Fibroblast of lung (primary cell): ENCODE measurements at regions not wholly inside any gene's neighbourhood (a gene's known extent, or its start where the extent isn't known, plus 50 kb on each side); places are given as distances from the start of the nearest gene placed in this dataset.

Experiments used
- DNase-seq, 2 donors: peaks; one replicate each; pipeline versions ENCODE4 v3.0.0 to v3.0.0-alpha.2; 2010; ENCODE audit warnings: low read depth in 2 of 2
- H2AFZ ChIP-seq: 2 replicates; pipeline ENCODE4 v1.5.1; 2012; ENCODE audit warnings: low read length, control low read depth, inconsistent platforms
- H3K27ac ChIP-seq: 2 replicates; pipeline ENCODE4 v1.5.1; 2011; ENCODE audit warnings: low read length, control low read depth; ENCODE audit not compliant: insufficient read depth
- H3K27me3 ChIP-seq: 2 replicates; pipeline ENCODE4 v1.5.1; 2011; ENCODE audit warnings: mild to moderate bottlenecking, low read length; ENCODE audit not compliant: control insufficient read depth, insufficient read depth
- H3K36me3 ChIP-seq: 2 replicates; pipeline ENCODE4 v1.5.1; 2011; ENCODE audit warnings: low read length; ENCODE audit not compliant: control insufficient read depth, insufficient read depth
- H3K4me1 ChIP-seq: 2 replicates; pipeline ENCODE4 v1.5.1; 2011; ENCODE audit warnings: low read length; ENCODE audit not compliant: control insufficient read depth, insufficient read depth; ENCODE audit errors: extremely low read depth
- H3K4me2 ChIP-seq: 2 replicates; pipeline ENCODE4 v1.5.1; 2011; ENCODE audit warnings: low read length, control low read depth; ENCODE audit not compliant: insufficient read depth; ENCODE audit errors: extremely low read depth
- H3K4me3 ChIP-seq, 4 experiments: fragments of 200-600 bp in 1 of 4; sonication (generic) in 1 of 4; replicated peaks in 1 of 4; 2 replicates each; pipeline ENCODE4 v1.5.1; 2011 to 2016; ENCODE audit warnings: low read length in 4 of 4, low read depth in 3 of 4, mild to moderate bottlenecking in 3 of 4, control low read depth in 2 of 4, inconsistent platforms in 1 of 4, mixed read lengths in 1 of 4; ENCODE audit not compliant: insufficient read depth in 1 of 4; ENCODE audit errors: control extremely low read depth in 1 of 4
- H3K79me2 ChIP-seq: 2 replicates; pipeline ENCODE4 v1.5.1; 2012; ENCODE audit warnings: mild to moderate bottlenecking, low read length, inconsistent platforms; ENCODE audit not compliant: control insufficient read depth, insufficient read depth
- H3K9ac ChIP-seq: 2 replicates; pipeline ENCODE4 v1.5.1; 2011; ENCODE audit warnings: mild to moderate bottlenecking, low read length, control low read depth; ENCODE audit not compliant: insufficient read depth
- H3K9me3 ChIP-seq: 2 replicates; pipeline ENCODE4 v1.5.1; 2012; ENCODE audit warnings: low read depth, low read length; ENCODE audit not compliant: control insufficient read depth, insufficient read depth
- H4K20me1 ChIP-seq: 2 replicates; pipeline ENCODE4 v1.5.1; 2011; ENCODE audit warnings: low read length; ENCODE audit not compliant: control insufficient read depth, insufficient read depth; ENCODE audit errors: extremely low read depth
- CTCF ChIP-seq, 2 donors: IDR thresholded peaks in 1 of 2; conservative IDR thresholded peaks in 1 of 2; 1 replicate in 1 of 2; 2 replicates in 1 of 2; pipeline ENCODE4 v1.5.1; 2011 to 2012; ENCODE audit warnings: low read length in 2 of 2, control low read depth in 1 of 2, inconsistent platforms in 1 of 2, low read depth in 1 of 2, mild to moderate bottlenecking in 1 of 2
- EZH2 ChIP-seq: IDR thresholded peaks from 2 replicates; pipeline ENCODE4 v1.5.1; 2012; ENCODE audit warnings: low read length, control low read depth, mild to moderate bottlenecking; ENCODE audit errors: missing control alignments

- no peak overlapping the region for H3K4me2 ChIP-seq
- H3K9ac ChIP-seq: no peak overlapping the region
- H3K4me3 ChIP-seq: no peak overlapping the region
- no peaks in the 10 kb centered on the region for H3K27me3 ChIP-seq
- H4K20me1 ChIP-seq: no peaks in the 10 kb centered on the region
- no peak overlapping the region for H3K27ac ChIP-seq
- no peaks in the 10 kb centered on the region for H3K4me1 ChIP-seq
- no peak for DNase-seq
- no peak overlapping the region for H2AFZ ChIP-seq
- no peak for TF ChIP-seq CTCF (conservative IDR thresholded peaks at IDR 0.05 in 1 of 2, IDR thresholded peaks at IDR 0.05 in 1 of 2; ENCODE audit: low read depth in 1 of 2, low read length in 2 of 2)
- no peak for TF ChIP-seq EZH2
- no peaks in the 10 kb centered on the region for H3K9me3 ChIP-seq
- no peaks in the 10 kb centered on the region for H3K36me3 ChIP-seq
- H3K79me2 ChIP-seq: no peaks in the 10 kb centered on the region
Measured at GRCh38 chr19:31706131-31706530, 356.9 kb upstream of the TSHZ3 start.

- H3K27ac ChIP-seq: no peak overlapping the region
- no peaks in the 10 kb centered on the region for H3K9me3 ChIP-seq
- H2AFZ ChIP-seq: no peak overlapping the region
- no peak overlapping the region for H3K9ac ChIP-seq
- H3K4me2 ChIP-seq: no peak overlapping the region
- no peaks in the 10 kb centered on the region for H4K20me1 ChIP-seq
- no peaks in the 10 kb centered on the region for H3K4me1 ChIP-seq
- no peak overlapping the region for H3K4me3 ChIP-seq
- no peaks in the 10 kb centered on the region for H3K27me3 ChIP-seq
- no peaks in the 10 kb centered on the region for H3K79me2 ChIP-seq
- TF ChIP-seq CTCF (conservative IDR thresholded peaks at IDR 0.05 in 1 of 2, IDR thresholded peaks at IDR 0.05 in 1 of 2; ENCODE audit: low read depth in 1 of 2, low read length in 2 of 2) (no peak), EZH2 (no peak)
- H3K36me3 ChIP-seq: no peaks in the 10 kb centered on the region
- no peak for DNase-seq
Measured at GRCh38 chr19:31706691-31707620, 357.7 kb upstream of the TSHZ3 start.

- Histone ChIP-seq H3K4me3 (no peak overlapping the region), H3K27ac (no peak overlapping the region), H3K27me3 (no peaks in the 10 kb centered on the region), H4K20me1 (no peaks in the 10 kb centered on the region), H3K79me2 (no peaks in the 10 kb centered on the region), H3K9me3 (no peaks in the 10 kb centered on the region), H3K4me1 (no peaks in the 10 kb centered on the region), H3K4me2 (no peak overlapping the region), H3K36me3 (no peaks in the 10 kb centered on the region), H2AFZ (no peak overlapping the region), H3K9ac (no peak overlapping the region)
- no peak for DNase-seq
- TF ChIP-seq CTCF (conservative IDR thresholded peaks at IDR 0.05 in 1 of 2, IDR thresholded peaks at IDR 0.05 in 1 of 2; ENCODE audit: low read depth in 1 of 2, low read length in 2 of 2) (no peak), EZH2 (no peak)
Measured at GRCh38 chr19:31708520-31708919, 359.3 kb upstream of the TSHZ3 start.
